Retinal pigment epithelial cell (primary cell): ENCODE measurements at regions not wholly inside any gene's neighbourhood (a gene's known extent, or its start where the extent isn't known, plus 50 kb on each side); places are given as distances from the start of the nearest gene placed in this dataset.

Experiments
- DNase-seq: peaks from one replicate; pipeline ENCODE4 v3.0.0-alpha.2; 2010; ENCODE audit warnings: low read depth
- H3K4me3 ChIP-seq: 2 replicates; pipeline ENCODE4 v1.5.1; 2011; ENCODE audit warnings: mild to moderate bottlenecking, low read length, control low read depth, moderate library complexity
- CTCF ChIP-seq: conservative IDR thresholded peaks from 2 replicates; pipeline ENCODE4 v1.5.1; 2011; ENCODE audit warnings: low read depth, low read length, control low read depth, inconsistent platforms

GRCh38 chr2:107681936-107682335 is 144.8 kb upstream of the RGPD4 start:
- no peak for TF ChIP-seq CTCF
- no peak overlapping the region for H3K4me3 ChIP-seq
- DNase-seq, result no peak

- TF ChIP-seq CTCF, result no peak
- no peak for DNase-seq
- H3K4me3 ChIP-seq, result no peak overlapping the region
These were observed 142.3 kb upstream of the RGPD4 start for GRCh38 chr2:107684421-107684820.

DNA sequence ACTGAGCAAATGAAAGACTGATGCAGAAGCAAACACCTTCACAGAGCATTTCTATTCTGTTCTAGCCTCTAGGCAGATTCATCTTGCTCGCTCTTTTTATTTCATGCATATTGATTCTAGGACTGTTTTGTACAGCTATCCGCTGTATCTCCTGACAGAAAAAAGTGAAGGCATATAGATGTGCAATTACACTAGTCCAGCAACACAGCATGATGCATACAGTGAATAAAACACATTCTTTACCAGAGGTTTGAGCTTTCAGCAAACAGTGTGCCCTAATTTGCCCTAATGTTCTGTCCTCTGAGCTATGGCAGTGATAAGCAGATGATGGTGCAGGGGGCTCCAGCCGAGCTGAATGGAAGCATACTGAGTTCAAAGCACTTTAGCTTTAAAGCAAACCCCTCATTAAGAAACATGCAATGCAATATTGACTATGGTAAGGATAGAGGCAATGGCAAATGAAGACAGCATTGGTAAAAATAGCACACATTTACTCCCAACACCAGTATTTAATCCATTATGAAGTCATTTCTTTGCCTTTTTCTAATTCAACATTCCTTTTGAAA is 141.2 kb upstream of the RGPD4 start:
- no peak for TF ChIP-seq CTCF
- no peak for DNase-seq
- H3K4me3 ChIP-seq, result no peak overlapping the region

DNA sequence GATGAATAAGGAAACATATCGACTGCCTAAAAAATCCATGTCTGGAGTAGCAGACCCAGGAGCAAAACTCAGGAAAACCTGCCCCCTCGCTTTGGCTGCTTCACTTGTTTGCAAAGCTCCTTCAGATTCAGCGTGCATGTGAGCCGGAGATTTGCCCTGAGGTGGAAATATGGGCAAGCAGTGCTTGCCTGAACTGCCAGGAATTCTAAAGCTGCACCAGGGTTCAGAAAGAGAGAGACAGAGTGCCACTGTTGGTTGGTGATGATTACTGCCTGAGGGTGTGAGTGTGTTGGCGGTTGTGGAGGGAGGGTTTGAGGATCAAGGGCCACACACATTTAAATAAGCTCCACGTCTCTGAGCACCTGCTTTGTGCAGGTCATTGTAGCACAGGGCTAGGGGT is 139.6 kb upstream of the RGPD4 start:
- TF ChIP-seq CTCF, result no peak
- H3K4me3 ChIP-seq, result no peak overlapping the region
- DNase-seq, result no peak

DNA sequence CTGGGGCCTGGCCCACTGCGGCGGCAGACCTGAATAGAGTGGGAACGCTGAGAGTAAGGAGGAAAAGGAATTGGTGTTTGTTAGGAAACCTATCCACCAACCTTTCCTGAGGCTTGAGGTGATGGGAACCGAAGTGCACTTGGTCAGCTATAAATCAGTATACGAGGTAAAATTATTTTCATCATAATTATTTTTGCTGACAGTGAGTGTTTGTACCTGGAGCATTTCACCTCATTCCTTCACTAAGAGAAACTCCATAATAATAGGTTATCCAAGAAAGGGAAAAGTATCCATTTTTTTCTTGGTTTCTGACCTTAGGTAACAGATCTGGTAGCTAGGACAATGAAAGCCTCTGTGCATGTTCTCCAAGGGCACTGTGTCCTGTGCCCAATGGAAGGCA is 138.6 kb upstream of the RGPD4 start:
- no peak for DNase-seq
- H3K4me3 ChIP-seq, result no peak overlapping the region
- TF ChIP-seq CTCF, result no peak

DNA sequence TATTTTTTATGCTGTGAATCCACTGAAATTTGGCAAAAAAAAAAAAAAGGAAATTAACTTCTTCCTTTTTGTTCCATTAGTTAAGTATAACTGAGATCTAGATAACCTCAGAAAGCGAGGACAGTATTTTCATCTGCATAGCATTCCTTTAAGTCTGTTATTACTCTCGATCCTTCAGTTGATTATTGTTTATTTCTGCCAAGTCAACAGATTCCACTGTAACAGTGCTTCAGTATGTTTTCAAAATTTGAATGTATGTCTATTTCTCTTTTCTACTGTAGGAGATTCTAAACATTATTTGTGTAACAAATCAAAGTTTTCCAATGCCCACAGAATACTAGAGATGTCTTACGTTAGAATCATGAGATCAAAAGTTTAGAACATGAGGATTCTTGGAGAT is 133.1 kb upstream of the RGPD4 start:
- H3K4me3 ChIP-seq, result no peak overlapping the region
- no peak for DNase-seq
- no peak for TF ChIP-seq CTCF

- TF ChIP-seq CTCF, result no peak
- DNase-seq, result no peak
These were observed 132.0 kb upstream of the RGPD4 start for GRCh38 chr2:107694667-107695066.

More at GRCh38 chr2:107694667-107695066, 132.0 kb upstream of the RGPD4 start:
- H3K4me3 ChIP-seq, result no peak overlapping the region
